ENCODE measurements at regions not wholly inside any gene's neighbourhood (a gene's known extent, or its start where the extent isn't known, plus 50 kb on each side); places are given as distances from the start of the nearest gene placed in this dataset.
"Not testable (repeated sequence)": the region's sequence is repeated elsewhere in the genome, so short reads cannot be mapped to it uniquely, and the experiment has no call there.

DNA sequence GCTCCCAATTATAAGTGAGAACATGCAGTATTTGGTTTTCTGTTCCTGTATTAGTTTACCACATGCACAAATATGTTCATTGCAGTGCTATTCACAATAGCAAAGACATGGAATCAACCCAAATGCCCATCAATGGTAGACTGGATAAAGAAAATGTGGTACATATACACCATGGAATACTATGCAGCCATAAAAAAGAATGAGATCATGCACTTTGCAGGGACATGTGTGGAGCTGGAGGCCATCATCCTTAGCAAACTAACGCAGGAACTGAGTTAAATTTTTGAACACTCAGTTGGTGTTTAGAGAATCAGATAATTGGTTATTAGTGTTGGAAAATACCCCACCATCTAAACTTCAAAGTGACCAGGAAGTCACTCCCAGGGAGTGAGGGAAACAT is 111.2 kb upstream of the LYZL2 start:
- TF ChIP-seq, protein P1, sequence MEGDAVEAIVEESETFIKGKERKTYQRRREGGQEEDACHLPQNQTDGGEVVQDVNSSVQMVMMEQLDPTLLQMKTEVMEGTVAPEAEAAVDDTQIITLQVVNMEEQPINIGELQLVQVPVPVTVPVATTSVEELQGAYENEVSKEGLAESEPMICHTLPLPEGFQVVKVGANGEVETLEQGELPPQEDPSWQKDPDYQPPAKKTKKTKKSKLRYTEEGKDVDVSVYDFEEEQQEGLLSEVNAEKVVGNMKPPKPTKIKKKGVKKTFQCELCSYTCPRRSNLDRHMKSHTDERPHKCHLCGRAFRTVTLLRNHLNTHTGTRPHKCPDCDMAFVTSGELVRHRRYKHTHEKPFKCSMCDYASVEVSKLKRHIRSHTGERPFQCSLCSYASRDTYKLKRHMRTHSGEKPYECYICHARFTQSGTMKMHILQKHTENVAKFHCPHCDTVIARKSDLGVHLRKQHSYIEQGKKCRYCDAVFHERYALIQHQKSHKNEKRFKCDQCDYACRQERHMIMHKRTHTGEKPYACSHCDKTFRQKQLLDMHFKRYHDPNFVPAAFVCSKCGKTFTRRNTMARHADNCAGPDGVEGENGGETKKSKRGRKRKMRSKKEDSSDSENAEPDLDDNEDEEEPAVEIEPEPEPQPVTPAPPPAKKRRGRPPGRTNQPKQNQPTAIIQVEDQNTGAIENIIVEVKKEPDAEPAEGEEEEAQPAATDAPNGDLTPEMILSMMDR (IDR thresholded peaks at IDR 0.05): not testable (repeated sequence)
- TF ChIP-seq POLR2A (IDR thresholded peaks at IDR 0.05): not testable (repeated sequence)

All from uterus (tissue), 2 donors.